OCI-LY1 (cell line): ENCODE measurements at regions not wholly inside any gene's neighbourhood (a gene's known extent, or its start where the extent isn't known, plus 50 kb on each side); places are given as distances from the start of the nearest gene placed in this dataset.

Source experiments
- H2AFZ ChIP-seq: fragments of 200-600 bp; sonication (generic), shearing (Covaris generic); 2 replicates; pipeline ENCODE4 v1.6.0; 2014; ENCODE audit warnings: antibody characterized with exemption, mild to moderate bottlenecking, low read length
- H3F3A ChIP-seq: fragments of 200-600 bp; sonication (generic), shearing (Covaris generic); 2 replicates; pipeline ENCODE4 v1.6.0; 2014; ENCODE audit warnings: mild to moderate bottlenecking, antibody characterized with exemption, low read length, moderate library complexity; ENCODE audit not compliant: insufficient read depth
- H3K27ac ChIP-seq: fragments of 200-600 bp; sonication (generic); 2 replicates; pipeline ENCODE4 v1.5.1; 2014; ENCODE audit warnings: low read length, mixed run types, mild to moderate bottlenecking, low read depth; ENCODE audit not compliant: poor library complexity, severe bottlenecking
- H3K27me3 ChIP-seq: fragments of 200-600 bp; sonication (generic); 2 replicates; pipeline ENCODE4 v1.6.0; 2014; ENCODE audit warnings: antibody characterized with exemption, mild to moderate bottlenecking, low read length, moderate library complexity; ENCODE audit not compliant: insufficient read depth
- H3K36me3 ChIP-seq: fragments of 200-600 bp; sonication (generic); 2 replicates; pipeline ENCODE4 v1.6.1; 2014; ENCODE audit warnings: mild to moderate bottlenecking, antibody characterized with exemption, low read length, moderate library complexity, mixed read lengths; ENCODE audit not compliant: insufficient read depth
- H3K4me1 ChIP-seq: fragments of 200-600 bp; sonication (generic); 2 replicates; pipeline ENCODE4 v1.5.1; 2014; ENCODE audit warnings: mild to moderate bottlenecking, low read length, moderate library complexity; ENCODE audit not compliant: insufficient read depth, severe bottlenecking
- H3K4me2 ChIP-seq: fragments of 200-600 bp; sonication (generic), shearing (Covaris generic); 2 replicates; pipeline ENCODE4 v1.6.1; 2014; ENCODE audit warnings: low read length
- H3K4me3 ChIP-seq: fragments of 200-600 bp; sonication (generic); 2 replicates; pipeline ENCODE4 v1.5.1; 2014; ENCODE audit warnings: low read length, low read depth, mild to moderate bottlenecking, mixed read lengths; ENCODE audit not compliant: poor library complexity, severe bottlenecking
- H3K79me2 ChIP-seq: fragments of 200-600 bp; shearing (Covaris generic); 2 replicates; pipeline ENCODE4 v1.6.1; 2016; ENCODE audit warnings: mixed run types, low read length, mixed read lengths; ENCODE audit not compliant: insufficient read depth
- H3K9ac ChIP-seq: fragments of 200-600 bp; sonication (generic), shearing (Covaris generic); 2 replicates; pipeline ENCODE4 v1.6.1; 2014; ENCODE audit warnings: mild to moderate bottlenecking, low read length, mixed read lengths
- H3K9me2 ChIP-seq: fragments of 200-600 bp; sonication (generic), shearing (Covaris generic); 2 replicates; pipeline ENCODE4 v1.6.1; 2014; ENCODE audit warnings: low read depth, mild to moderate bottlenecking, low read length, mixed read lengths
- H3K9me3 ChIP-seq: fragments of 200-600 bp; shearing (Covaris generic); 2 replicates; pipeline ENCODE4 v1.6.1; 2014; ENCODE audit warnings: low read length, mixed read lengths
- H4K20me1 ChIP-seq: fragments of 200-600 bp; sonication (generic), shearing (Covaris generic); 2 replicates; pipeline ENCODE4 v1.6.0; 2016; ENCODE audit warnings: mild to moderate bottlenecking, low read length; ENCODE audit not compliant: insufficient read depth
- CTCF ChIP-seq: fragments of 200-600 bp; sonication (generic), shearing (Covaris generic); IDR thresholded peaks from 2 replicates; pipeline ENCODE4 v1.5.1; 2017; ENCODE audit warnings: mild to moderate bottlenecking, antibody characterized with exemption, low read length, moderate library complexity, mixed read lengths
- EZH2 ChIP-seq: fragments of 200-600 bp; sonication (generic), shearing (Covaris generic); IDR thresholded peaks from 2 replicates; pipeline ENCODE4 v1.8.0; 2017; ENCODE audit warnings: borderline replicate concordance, mixed run types, mild to moderate bottlenecking, antibody characterized with exemption, low read length, moderate library complexity, mixed read lengths

GRCh38 chr12:39007619-39008018 lies 102.2 kb upstream of the CPNE8 start:
- no peak overlapping the region for H2AFZ ChIP-seq
- H3K27me3 ChIP-seq = no peaks in the 10 kb centered on the region
- no peak overlapping the region for H3K9ac ChIP-seq
- H3F3A ChIP-seq = no peaks in the 10 kb centered on the region
- TF ChIP-seq EZH2 (no peak), CTCF (no peak)
- no peaks in the 10 kb centered on the region for H3K79me2 ChIP-seq
- H3K9me2 ChIP-seq = no peaks in the 10 kb centered on the region
- no peak overlapping the region for H3K27ac ChIP-seq
- no peaks in the 10 kb centered on the region for H3K9me3 ChIP-seq
- no peaks in the 10 kb centered on the region for H3K36me3 ChIP-seq
- no peaks in the 10 kb centered on the region for H4K20me1 ChIP-seq
- H3K4me2 ChIP-seq = no peak overlapping the region
- no peaks in the 10 kb centered on the region for H3K4me1 ChIP-seq
- no peak overlapping the region for H3K4me3 ChIP-seq

- no peaks in the 10 kb centered on the region for H4K20me1 ChIP-seq
- no peaks in the 10 kb centered on the region for H3K9me2 ChIP-seq
- H3K4me2 ChIP-seq = no peak overlapping the region
- H3K27me3 ChIP-seq = no peaks in the 10 kb centered on the region
- no peaks in the 10 kb centered on the region for H3K79me2 ChIP-seq
- H3K9ac ChIP-seq = no peak overlapping the region
- no peaks in the 10 kb centered on the region for H3F3A ChIP-seq
- no peaks in the 10 kb centered on the region for H3K9me3 ChIP-seq
- TF ChIP-seq CTCF (no peak), EZH2 (no peak)
- no peak overlapping the region for H2AFZ ChIP-seq
- H3K4me1 ChIP-seq = no peaks in the 10 kb centered on the region
- no peak overlapping the region for H3K27ac ChIP-seq
- H3K4me3 ChIP-seq = no peak overlapping the region
- no peaks in the 10 kb centered on the region for H3K36me3 ChIP-seq
Observed at GRCh38 chr12:39006286-39006685, 100.9 kb upstream of the CPNE8 start.

- Histone ChIP-seq H3K9me3 (no peaks in the 10 kb centered on the region), H3K4me1 (no peaks in the 10 kb centered on the region), H3K9ac (no peak overlapping the region), H3K4me3 (no peak overlapping the region), H2AFZ (no peak overlapping the region), H3K4me2 (no peak overlapping the region), H4K20me1 (no peaks in the 10 kb centered on the region), H3K79me2 (no peaks in the 10 kb centered on the region), H3K9me2 (no peaks in the 10 kb centered on the region), H3K27ac (no peak overlapping the region), H3F3A (no peaks in the 10 kb centered on the region), H3K36me3 (no peaks in the 10 kb centered on the region), H3K27me3 (no peaks in the 10 kb centered on the region)
- TF ChIP-seq CTCF (no peak), EZH2 (no peak)
Observed at GRCh38 chr12:39005671-39006070, 100.3 kb upstream of the CPNE8 start.
